Mesenchymal stem cell (in vitro differentiated cells and primary cell): ENCODE measurements at regions not wholly inside any gene's neighbourhood (a gene's known extent, or its start where the extent isn't known, plus 50 kb on each side); places are given as distances from the start of the nearest gene placed in this dataset.

Experiments used
- DNase-seq: peaks from one replicate; pipeline ENCODE4 v3.0.0-alpha.2; 2013
- H2AFZ ChIP-seq: one replicate; pipeline ENCODE4 v1.6.1; 2013; ENCODE audit warnings: low read depth, mild to moderate bottlenecking, control low read depth, inconsistent platforms, low read length, moderate library complexity
- H2AK5ac ChIP-seq: 2 replicates; pipeline ENCODE4 v1.6.1; 2013; ENCODE audit warnings: low read length, moderate library complexity, mild to moderate bottlenecking, inconsistent platforms; ENCODE audit not compliant: severe bottlenecking
- H2BK120ac ChIP-seq: one replicate; pipeline ENCODE4 v1.6.1; 2013; ENCODE audit warnings: low read depth, mild to moderate bottlenecking, inconsistent platforms, low read length, moderate library complexity
- H2BK12ac ChIP-seq, 2 experiments: one replicate each; pipeline ENCODE4 v1.6.1; 2013; ENCODE audit warnings: inconsistent platforms in 2 of 2, low read length in 2 of 2, mild to moderate bottlenecking in 2 of 2, moderate library complexity in 2 of 2, control low read depth in 1 of 2
- H2BK15ac ChIP-seq: one replicate; pipeline ENCODE4 v1.6.1; 2013; ENCODE audit warnings: mild to moderate bottlenecking, low read depth, inconsistent platforms; ENCODE audit not compliant: poor library complexity, severe bottlenecking
- H2BK5ac ChIP-seq: 2 replicates; pipeline ENCODE4 v1.6.1; 2013; ENCODE audit warnings: low read depth, mild to moderate bottlenecking, low read length, control low read depth, inconsistent platforms; ENCODE audit not compliant: poor library complexity, severe bottlenecking
- H3K14ac ChIP-seq, 2 experiments: one replicate each; pipeline ENCODE4 v1.6.1; 2013; ENCODE audit warnings: inconsistent platforms in 2 of 2, low read length in 2 of 2, control low read depth in 1 of 2, mild to moderate bottlenecking in 1 of 2, moderate library complexity in 1 of 2
- H3K18ac ChIP-seq, 2 experiments: one replicate each; pipeline ENCODE4 v1.6.1; 2013; ENCODE audit warnings: inconsistent platforms in 2 of 2, low read length in 2 of 2, control low read depth in 1 of 2, low read depth in 1 of 2, mild to moderate bottlenecking in 1 of 2
- H3K23ac ChIP-seq, 2 experiments: one replicate each; pipeline ENCODE4 v1.6.1; 2013; ENCODE audit warnings: inconsistent platforms in 2 of 2, low read length in 2 of 2, mild to moderate bottlenecking in 2 of 2, moderate library complexity in 2 of 2, control low read depth in 1 of 2
- H3K27ac ChIP-seq: 2 replicates; pipeline ENCODE4 v1.5.1; 2013; ENCODE audit warnings: mild to moderate bottlenecking, moderate library complexity, low read length, control low read depth, inconsistent platforms; ENCODE audit not compliant: poor library complexity, severe bottlenecking
- H3K27me3 ChIP-seq, 2 experiments: 2 replicates each; pipeline versions ENCODE4 v1.6.1 to v1.7.0; 2013; ENCODE audit warnings: low read length in 2 of 2, mild to moderate bottlenecking in 2 of 2, moderate library complexity in 2 of 2, control low read depth in 1 of 2, inconsistent platforms in 1 of 2; ENCODE audit not compliant: control insufficient read depth in 1 of 2, insufficient read depth in 1 of 2
- H3K36me3 ChIP-seq, 2 experiments: 2 replicates each; pipeline versions ENCODE4 v1.6.1 to v1.7.0; 2013; ENCODE audit warnings: low read length in 2 of 2, control low read depth in 1 of 2, inconsistent platforms in 1 of 2, low read depth in 1 of 2, mild to moderate bottlenecking in 1 of 2; ENCODE audit not compliant: insufficient read depth in 2 of 2, control insufficient read depth in 1 of 2
- H3K4ac ChIP-seq, 2 experiments: one replicate each; pipeline ENCODE4 v1.6.1; 2013; ENCODE audit warnings: inconsistent platforms in 2 of 2, low read length in 2 of 2, mild to moderate bottlenecking in 2 of 2, moderate library complexity in 2 of 2, control low read depth in 1 of 2, low read depth in 1 of 2
- H3K4me1 ChIP-seq: 2 replicates; pipeline ENCODE4 v1.6.1; 2013; ENCODE audit warnings: low read depth, low read length, control low read depth; ENCODE audit not compliant: control insufficient read depth, insufficient read depth
- H3K4me2 ChIP-seq: 2 replicates; pipeline ENCODE4 v1.6.1; 2013; ENCODE audit warnings: low read length, mild to moderate bottlenecking, inconsistent platforms; ENCODE audit not compliant: poor library complexity, severe bottlenecking
- H3K4me3 ChIP-seq, 2 experiments: 2 replicates each; pipeline versions ENCODE4 v1.5.1 to v1.7.0; 2013; ENCODE audit warnings: low read length in 2 of 2, mild to moderate bottlenecking in 2 of 2, control low read depth in 1 of 2, low read depth in 1 of 2; ENCODE audit not compliant: insufficient read depth in 1 of 2
- H3K79me1 ChIP-seq: replicated peaks from 2 replicates; pipeline ENCODE4 v1.6.1; 2013; ENCODE audit warnings: mild to moderate bottlenecking, control low read depth, low read length, inconsistent platforms; ENCODE audit not compliant: poor library complexity, severe bottlenecking
- H3K9ac ChIP-seq: 2 replicates; pipeline ENCODE4 v1.7.0; 2013; ENCODE audit warnings: mild to moderate bottlenecking, low read length, moderate library complexity
- H3K9me3 ChIP-seq: 2 replicates; pipeline ENCODE4 v1.7.0; 2013; ENCODE audit warnings: mild to moderate bottlenecking, low read length; ENCODE audit not compliant: control insufficient read depth
- H4K8ac ChIP-seq: one replicate; pipeline ENCODE4 v1.6.1; 2013; ENCODE audit warnings: inconsistent platforms, mild to moderate bottlenecking, low read length, moderate library complexity
- H4K91ac ChIP-seq: one replicate; pipeline ENCODE4 v1.6.1; 2013; ENCODE audit warnings: mild to moderate bottlenecking, low read length, inconsistent platforms
- WGBS: methylation state at CpG from one replicate; pipeline ENCODE4 v1.1.7; 2013; ENCODE audit warnings: mixed read lengths; 5-methylcytosine and 5-hydroxymethylcytosine counted together

DNA sequence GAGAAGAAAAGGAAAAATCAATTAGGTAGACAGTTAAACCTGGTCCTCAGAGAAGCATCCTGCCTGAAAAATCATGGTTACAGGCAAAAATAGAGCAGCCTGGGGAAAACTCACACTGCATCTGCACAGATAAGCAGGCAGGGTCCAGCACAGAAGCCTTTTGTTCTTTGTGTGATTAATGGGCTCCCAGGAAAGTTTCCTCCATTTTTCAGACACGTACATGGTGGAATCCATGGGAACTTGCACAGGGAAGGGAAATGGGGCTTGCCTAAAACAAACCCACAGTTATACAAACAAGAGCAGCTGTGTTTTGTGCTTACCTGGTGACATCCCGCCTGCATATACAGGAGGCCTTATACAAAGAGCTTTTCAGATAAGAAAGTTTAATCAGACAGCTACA, 243.9 kb upstream of the ATP10B start:
- no peak overlapping the region for H3K4me2 ChIP-seq
- WGBS = 71% methylated on average over 1 of the region's 2 CpGs

DNA sequence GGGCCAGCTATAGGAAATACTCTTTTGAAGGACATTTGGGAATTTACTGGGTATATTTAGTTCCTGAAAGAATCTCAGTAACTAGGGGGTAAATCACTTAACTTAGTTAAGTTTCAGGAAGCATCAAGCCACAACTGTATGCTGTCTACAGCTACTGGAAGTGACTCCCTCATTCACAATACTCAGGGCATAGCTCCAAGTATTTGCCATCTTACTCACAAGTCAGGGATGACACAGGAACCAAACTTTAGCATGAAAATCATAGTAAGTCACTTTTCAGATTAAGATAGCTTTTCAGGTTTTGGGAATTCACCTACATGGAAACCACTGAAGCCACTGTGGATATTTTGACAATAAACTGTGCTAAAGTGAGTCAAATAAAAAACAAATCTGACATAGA, 242.4 kb upstream of the ATP10B start:
- Histone ChIP-seq H4K8ac (no peak overlapping the region), H3K4ac (no peak overlapping the region), H3K79me1 (no peaks in the 10 kb centered on the region), H3K4me1 (no peaks in the 10 kb centered on the region), H3K18ac (no peak overlapping the region), H3K9ac (no peak overlapping the region), H2BK5ac (no peak overlapping the region), H3K36me3 (no peaks in the 10 kb centered on the region), H3K9me3 (peaks cover 3% of the 10 kb centered on the region), H3K14ac (no peak overlapping the region), H3K27me3 (no peaks in the 10 kb centered on the region), H2BK12ac (no peak overlapping the region), H2AFZ (no peak overlapping the region), H3K4me2 (no peak overlapping the region), H2AK5ac (no peak overlapping the region), H2BK120ac (no peak overlapping the region), H3K23ac (no peak overlapping the region), H3K27ac (no peak overlapping the region), H3K4me3 (no peak overlapping the region), H4K91ac (no peak overlapping the region), H2BK15ac (no peak overlapping the region)
- no peak for DNase-seq

More for the DNA sequence above, 243.9 kb upstream of the ATP10B start:
- Histone ChIP-seq H3K9me3 (peaks cover 3% of the 10 kb centered on the region), H3K18ac (no peak overlapping the region), H3K79me1 (no peaks in the 10 kb centered on the region), H3K27ac (no peak overlapping the region), H3K36me3 (no peaks in the 10 kb centered on the region), H4K91ac (no peak overlapping the region), H2BK5ac (no peak overlapping the region), H3K4me3 (no peak overlapping the region), H2BK15ac (no peak overlapping the region), H2AK5ac (no peak overlapping the region), H2AFZ (no peak overlapping the region), H3K14ac (no peak overlapping the region), H3K23ac (no peak overlapping the region), H4K8ac (no peak overlapping the region), H3K27me3 (no peaks in the 10 kb centered on the region), H2BK12ac (no peak overlapping the region), H3K9ac (no peak overlapping the region), H2BK120ac (no peak overlapping the region), H3K4me1 (no peaks in the 10 kb centered on the region), H3K4ac (no peak overlapping the region)
- DNase-seq = no peak

DNA sequence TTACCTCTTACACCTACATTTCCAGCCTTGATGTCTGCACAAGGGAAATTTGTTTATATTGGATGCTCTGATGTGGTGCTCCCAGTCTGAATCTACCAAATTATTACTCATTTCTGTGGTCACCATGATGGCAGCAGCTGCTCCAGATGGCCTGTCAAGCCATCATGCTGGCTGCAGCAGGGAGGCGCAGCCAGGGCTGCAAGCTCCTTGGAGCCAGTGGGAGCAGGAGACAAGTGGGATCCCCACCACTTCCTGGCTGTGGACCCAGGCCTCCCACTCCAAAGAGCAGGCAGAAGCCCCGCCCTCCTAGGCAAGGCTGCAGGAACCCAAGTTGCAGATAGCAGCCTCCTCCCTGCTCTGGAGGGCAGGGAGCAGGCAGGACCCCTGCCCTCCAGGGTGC, 241.1 kb upstream of the ATP10B start:
- WGBS = 47% methylated on average over 2 of the region's 2 CpGs
- Histone ChIP-seq H2AFZ (no peak overlapping the region), H3K36me3 (no peaks in the 10 kb centered on the region), H3K4me2 (no peak overlapping the region), H3K9me3 (peaks cover 3% of the 10 kb centered on the region), H2BK5ac (no peak overlapping the region), H3K23ac (no peak overlapping the region), H3K4ac (no peak overlapping the region), H3K79me1 (no peaks in the 10 kb centered on the region), H3K4me3 (no peak overlapping the region), H3K4me1 (no peaks in the 10 kb centered on the region), H2BK12ac (no peak overlapping the region), H4K8ac (no peak overlapping the region), H3K18ac (no peak overlapping the region), H2BK15ac (no peak overlapping the region), H4K91ac (no peak overlapping the region), H3K27me3 (no peaks in the 10 kb centered on the region), H3K9ac (no peak overlapping the region), H3K27ac (no peak overlapping the region), H2BK120ac (no peak overlapping the region), H2AK5ac (no peak overlapping the region), H3K14ac (no peak overlapping the region)
- no peak for DNase-seq

GRCh38 chr5:161089569-161089968, 237.6 kb upstream of the ATP10B start:
- H2AFZ ChIP-seq = no peak overlapping the region
- H2BK120ac ChIP-seq = no peak overlapping the region
- no peak for DNase-seq
- H3K9me3 ChIP-seq = peaks cover 3% of the 10 kb centered on the region
- no peak overlapping the region for H3K9ac ChIP-seq
- no peaks in the 10 kb centered on the region for H3K79me1 ChIP-seq
- H3K4me1 ChIP-seq = no peaks in the 10 kb centered on the region
- H3K4me3 ChIP-seq = no peak overlapping the region
- no peak overlapping the region for H3K4me2 ChIP-seq
- H3K14ac ChIP-seq = no peak overlapping the region
- H3K4ac ChIP-seq = no peak overlapping the region
- WGBS = no CpG with 5 or more reads among the region's 2 CpGs
- H3K23ac ChIP-seq = no peak overlapping the region
- H2BK12ac ChIP-seq = no peak overlapping the region
- H4K91ac ChIP-seq = no peak overlapping the region
- no peaks in the 10 kb centered on the region for H3K36me3 ChIP-seq
- no peak overlapping the region for H3K18ac ChIP-seq
- H2AK5ac ChIP-seq = no peak overlapping the region
- no peak overlapping the region for H2BK15ac ChIP-seq
- no peak overlapping the region for H3K27ac ChIP-seq
- no peaks in the 10 kb centered on the region for H3K27me3 ChIP-seq
- no peak overlapping the region for H2BK5ac ChIP-seq
- H4K8ac ChIP-seq = no peak overlapping the region
